ENCODE measurements at regions not wholly inside any gene's neighbourhood (a gene's known extent, or its start where the extent isn't known, plus 50 kb on each side); places are given as distances from the start of the nearest gene placed in this dataset.

DNA sequence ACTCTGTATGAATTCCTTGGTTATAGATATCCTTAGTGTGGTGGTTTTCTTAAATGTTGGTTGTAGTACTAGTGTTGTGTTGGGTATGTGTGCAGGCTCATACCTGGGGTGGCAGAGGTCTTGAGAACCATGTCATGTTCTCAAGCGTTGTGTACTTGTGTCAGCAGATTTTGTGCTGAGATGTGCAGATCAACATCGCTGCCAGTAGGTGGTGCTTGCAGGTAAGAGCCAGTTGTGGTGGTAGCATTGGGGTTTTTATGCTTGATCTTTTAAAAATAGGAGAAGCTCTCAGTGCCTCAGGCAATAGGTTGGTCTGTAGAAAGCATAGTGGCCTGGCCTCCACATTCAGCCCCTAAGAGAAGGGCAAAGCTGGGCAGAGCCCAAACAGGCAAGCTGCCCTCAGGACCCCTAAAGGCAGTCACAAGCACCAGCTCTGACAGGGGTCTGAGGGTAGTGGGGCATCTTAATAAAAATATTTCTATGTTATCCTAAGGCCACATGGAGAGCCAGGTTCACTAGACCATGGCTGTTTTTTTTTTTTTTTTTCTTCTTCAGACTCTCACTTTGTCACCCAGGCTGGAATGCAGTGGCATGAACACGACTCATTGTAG lies 164.0 kb downstream of the IL20RB start:
- intact Hi-C loops (cut with micrococcal nuclease; ENCODE audit: unreplicated experiment), result no loop called here
- Histone ChIP-seq H3K27me3 (ENCODE audit: control insufficient read depth in 1 of 2, insufficient read depth in 2 of 2, low read length in 2 of 2) (no peaks in the 10 kb centered on the region), H3K4me1 (ENCODE audit: insufficient read depth, low read length) (no peaks in the 10 kb centered on the region), H2AFZ (ENCODE audit: low read length) (no peak overlapping the region), H3K36me3 (replicated peaks in 1 of 2; ENCODE audit: control insufficient read depth in 1 of 2, insufficient read depth in 2 of 2, low read length in 2 of 2) (no peaks in the 10 kb centered on the region), H3K9ac (ENCODE audit: insufficient read depth, low read depth, low read length) (no peak overlapping the region), H3K4me3 (replicated peaks in 1 of 3; ENCODE audit: insufficient read depth in 1 of 3, low read depth in 2 of 3, low read length in 3 of 3) (no peak overlapping the region), H3K4me2 (ENCODE audit: low read depth, low read length) (no peak overlapping the region), H3K9me3 (ENCODE audit: low read length) (no peaks in the 10 kb centered on the region), H3K79me2 (ENCODE audit: insufficient read depth, low read length) (no peaks in the 10 kb centered on the region), H3K27ac (ENCODE audit: extremely low read length, insufficient read depth, low read length) (no peak overlapping the region), H4K20me1 (ENCODE audit: insufficient read depth, low read length) (no peaks in the 10 kb centered on the region)
- peak; percentile 31 for DNase-seq (ENCODE audit: low spot score)
- peak; percentile 85 for ATAC-seq
- in situ Hi-C loops (cut with HindIII; ENCODE audit: extremely low pct_ligation_motif_present, low pct_unique_long_range_greater_than_20kb), result no loop called here
- no TSS peak for BruUV-seq (replicated peaks)
- ChIA-PET POLR2A (no interaction called here), CTCF (ENCODE audit: low intra/inter-chr PET ratio, low total read pairs) (interaction anchor here (1.4 kb wide), 1 partner anchor 824 kb away, joined by 4 read pairs; no protein-coding TSS in a partner anchor)
- peak; percentile 87 for FAIRE-seq
- 3% methylated on average over 3 of the region's 3 CpGs for WGBS (ENCODE audit: low lambda C conversion rate)
- TF ChIP-seq STAG1 (CRISPR knock-in tag; IDR thresholded peaks at IDR 0.05), result peak; percentile 56
- no peak for TF ChIP-seq TOPORS (CRISPR knock-in tag; IDR thresholded peaks at IDR 0.05)
- TF ChIP-seq, protein P1, sequence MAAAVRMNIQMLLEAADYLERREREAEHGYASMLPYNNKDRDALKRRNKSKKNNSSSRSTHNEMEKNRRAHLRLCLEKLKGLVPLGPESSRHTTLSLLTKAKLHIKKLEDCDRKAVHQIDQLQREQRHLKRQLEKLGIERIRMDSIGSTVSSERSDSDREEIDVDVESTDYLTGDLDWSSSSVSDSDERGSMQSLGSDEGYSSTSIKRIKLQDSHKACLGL (CRISPR knock-in tag; IDR thresholded peaks at IDR 0.05), result no peak
- TF ChIP-seq, protein P2, sequence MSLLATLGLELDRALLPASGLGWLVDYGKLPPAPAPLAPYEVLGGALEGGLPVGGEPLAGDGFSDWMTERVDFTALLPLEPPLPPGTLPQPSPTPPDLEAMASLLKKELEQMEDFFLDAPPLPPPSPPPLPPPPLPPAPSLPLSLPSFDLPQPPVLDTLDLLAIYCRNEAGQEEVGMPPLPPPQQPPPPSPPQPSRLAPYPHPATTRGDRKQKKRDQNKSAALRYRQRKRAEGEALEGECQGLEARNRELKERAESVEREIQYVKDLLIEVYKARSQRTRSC (CRISPR knock-in tag; IDR thresholded peaks at IDR 0.05; ENCODE audit: low read depth), result no peak
- TF ChIP-seq HOXA5 (CRISPR knock-in tag; IDR thresholded peaks at IDR 0.05), result no peak
- no peak for TF ChIP-seq ZNF629 (CRISPR knock-in tag; conservative IDR thresholded peaks at IDR 0.05)
- TF ChIP-seq ZNF800 (CRISPR knock-in tag; IDR thresholded peaks at IDR 0.05), result no peak
- TF ChIP-seq, protein P3, sequence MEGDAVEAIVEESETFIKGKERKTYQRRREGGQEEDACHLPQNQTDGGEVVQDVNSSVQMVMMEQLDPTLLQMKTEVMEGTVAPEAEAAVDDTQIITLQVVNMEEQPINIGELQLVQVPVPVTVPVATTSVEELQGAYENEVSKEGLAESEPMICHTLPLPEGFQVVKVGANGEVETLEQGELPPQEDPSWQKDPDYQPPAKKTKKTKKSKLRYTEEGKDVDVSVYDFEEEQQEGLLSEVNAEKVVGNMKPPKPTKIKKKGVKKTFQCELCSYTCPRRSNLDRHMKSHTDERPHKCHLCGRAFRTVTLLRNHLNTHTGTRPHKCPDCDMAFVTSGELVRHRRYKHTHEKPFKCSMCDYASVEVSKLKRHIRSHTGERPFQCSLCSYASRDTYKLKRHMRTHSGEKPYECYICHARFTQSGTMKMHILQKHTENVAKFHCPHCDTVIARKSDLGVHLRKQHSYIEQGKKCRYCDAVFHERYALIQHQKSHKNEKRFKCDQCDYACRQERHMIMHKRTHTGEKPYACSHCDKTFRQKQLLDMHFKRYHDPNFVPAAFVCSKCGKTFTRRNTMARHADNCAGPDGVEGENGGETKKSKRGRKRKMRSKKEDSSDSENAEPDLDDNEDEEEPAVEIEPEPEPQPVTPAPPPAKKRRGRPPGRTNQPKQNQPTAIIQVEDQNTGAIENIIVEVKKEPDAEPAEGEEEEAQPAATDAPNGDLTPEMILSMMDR (CRISPR knock-in tag; IDR thresholded peaks at IDR 0.05), result peak; percentile 75
- peak; percentile 60 for TF ChIP-seq XRCC5 (optimal IDR thresholded peaks at IDR 0.05; ENCODE audit: low read length)
- TF ChIP-seq HMGXB3 (CRISPR knock-in tag; IDR thresholded peaks at IDR 0.05; ENCODE audit: borderline replicate concordance), result no peak
- TF ChIP-seq MEIS1 (CRISPR knock-in tag; IDR thresholded peaks at IDR 0.05; ENCODE audit: borderline replicate concordance), result no peak
- no peak for TF ChIP-seq HDAC6 (IDR thresholded peaks at IDR 0.05; ENCODE audit: low read depth, low read length)

Measured in HepG2 (cell line).